ENCODE measurements at regions not wholly inside any gene's neighbourhood (a gene's known extent, or its start where the extent isn't known, plus 50 kb on each side); places are given as distances from the start of the nearest gene placed in this dataset.

DNA sequence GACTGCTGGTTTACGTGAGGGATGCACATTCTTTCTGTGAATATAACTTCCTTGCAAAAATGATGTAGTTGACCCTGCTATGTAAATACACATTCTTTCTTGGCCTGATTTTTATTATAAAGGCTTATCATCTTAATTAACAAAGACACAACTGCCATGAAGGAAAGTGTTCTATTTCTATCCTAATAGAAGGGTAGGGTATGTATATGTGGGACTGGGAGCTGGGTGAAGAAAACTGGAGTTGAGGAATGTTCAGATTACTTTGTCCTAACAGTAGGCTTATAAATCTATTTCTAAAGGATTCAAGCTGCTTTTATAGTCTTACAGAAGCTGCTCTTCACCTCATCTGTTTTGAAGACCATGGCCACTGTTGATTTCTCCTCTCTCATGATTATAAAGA is 76.5 kb upstream of the RGS17 start:
- DNase-seq = no peak

DNA sequence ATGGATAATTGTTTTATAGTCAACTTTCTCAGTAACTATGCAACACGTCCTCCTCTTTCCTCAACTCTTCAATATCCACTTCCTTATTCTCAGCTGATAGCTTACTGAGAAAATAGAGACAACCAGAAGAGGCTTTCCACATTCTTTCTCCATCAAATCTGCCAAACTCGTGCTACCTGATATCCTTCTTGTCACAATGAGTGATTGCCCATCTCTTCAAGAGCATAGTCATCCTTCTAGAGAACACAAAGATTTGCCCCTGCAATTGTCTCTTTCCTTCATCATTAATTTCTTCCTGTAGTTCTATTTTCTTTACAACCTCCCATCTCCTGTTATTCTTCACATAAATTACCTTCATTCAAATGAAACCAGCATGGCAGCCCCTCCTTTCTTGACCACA is 75.9 kb upstream of the RGS17 start:
- DNase-seq = no peak

DNA sequence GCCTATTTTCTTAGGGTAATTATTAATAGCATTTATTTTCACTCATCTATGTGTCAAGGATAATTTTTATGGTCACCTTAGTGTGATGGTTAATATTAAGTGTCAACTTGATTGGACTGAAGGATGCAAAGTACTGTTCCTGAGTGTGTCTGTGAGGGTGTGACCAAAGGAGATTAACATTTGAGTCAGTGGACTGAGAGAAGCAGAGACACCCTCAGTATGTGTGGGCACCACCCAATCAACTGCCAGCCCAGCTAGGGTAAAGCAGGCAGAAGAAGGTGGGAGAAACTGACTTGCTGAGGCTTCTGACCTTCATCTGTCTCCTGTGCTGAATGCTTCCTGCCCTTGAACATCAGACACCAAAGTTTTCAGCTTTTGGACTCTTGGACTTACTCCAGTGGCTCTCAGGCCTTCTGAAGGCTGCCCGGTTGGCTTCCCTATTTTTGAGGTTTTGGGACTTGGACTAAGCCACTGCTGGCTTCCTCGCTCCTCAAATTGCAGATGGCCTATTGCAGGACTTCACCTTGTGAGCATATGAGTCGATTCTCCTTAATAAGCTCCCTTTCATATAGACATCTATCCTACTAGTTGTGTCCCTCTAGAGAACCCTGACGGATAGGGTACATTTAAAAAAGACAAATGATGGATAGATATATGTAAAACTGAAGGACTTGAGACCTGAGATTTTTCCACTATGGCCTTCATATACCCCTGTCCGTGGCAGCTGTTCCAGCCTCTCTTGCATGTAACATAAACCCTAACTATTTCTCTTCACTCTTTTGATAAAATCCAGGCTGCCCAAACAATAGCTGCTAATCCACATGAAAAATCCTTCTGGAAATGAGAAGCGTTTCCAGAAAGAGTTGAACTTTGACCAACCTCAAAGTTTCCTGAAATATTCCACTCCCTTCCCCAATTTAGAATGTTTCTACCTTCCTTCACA is 62.1 kb upstream of the RGS17 start:
- DNase-seq = no peak

DNA sequence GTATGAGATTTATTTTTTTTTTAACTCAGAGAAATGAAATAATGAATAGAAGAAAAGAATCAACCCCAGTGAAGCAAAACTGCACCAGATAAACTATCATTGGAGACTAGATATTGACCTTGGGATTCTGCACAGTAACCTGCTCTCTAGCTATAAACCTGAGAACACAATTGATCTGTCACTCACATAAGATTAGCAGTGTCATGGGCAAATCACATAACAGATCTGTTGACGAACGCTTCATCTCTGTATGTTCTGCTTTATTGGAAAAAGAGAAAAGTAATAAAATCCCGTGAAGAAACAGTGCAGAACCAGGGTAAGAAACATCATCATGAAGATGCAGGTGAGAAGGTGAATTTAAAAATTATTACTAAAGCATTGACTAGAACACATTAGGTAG is 52.8 kb upstream of the RGS17 start:
- DNase-seq = no peak

Measured in fibroblast of skin of right biceps (primary cell).